ENCODE measurements at regions not wholly inside any gene's neighbourhood (a gene's known extent, or its start where the extent isn't known, plus 50 kb on each side); places are given as distances from the start of the nearest gene placed in this dataset.

DNA sequence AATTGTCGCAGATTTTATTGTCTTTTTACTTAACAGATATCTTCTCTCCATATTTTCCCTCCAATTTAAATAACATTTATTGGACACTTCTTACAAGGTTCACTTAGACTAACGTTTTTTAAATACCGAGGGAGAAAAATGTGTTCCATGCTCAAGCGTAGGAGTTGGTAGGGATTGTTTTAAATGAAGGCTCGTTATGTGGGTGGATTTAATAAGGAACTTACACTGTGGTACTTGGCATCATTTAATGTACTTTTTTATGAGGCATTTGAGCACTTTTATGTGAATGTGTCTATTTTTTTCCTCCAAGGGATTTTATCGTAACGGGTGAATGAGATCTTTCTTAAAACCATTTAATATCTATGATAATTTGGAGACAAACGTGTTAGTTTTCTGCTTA lies 125.0 kb upstream of the MTHFD1L start:
- TF ChIP-seq, protein P1, sequence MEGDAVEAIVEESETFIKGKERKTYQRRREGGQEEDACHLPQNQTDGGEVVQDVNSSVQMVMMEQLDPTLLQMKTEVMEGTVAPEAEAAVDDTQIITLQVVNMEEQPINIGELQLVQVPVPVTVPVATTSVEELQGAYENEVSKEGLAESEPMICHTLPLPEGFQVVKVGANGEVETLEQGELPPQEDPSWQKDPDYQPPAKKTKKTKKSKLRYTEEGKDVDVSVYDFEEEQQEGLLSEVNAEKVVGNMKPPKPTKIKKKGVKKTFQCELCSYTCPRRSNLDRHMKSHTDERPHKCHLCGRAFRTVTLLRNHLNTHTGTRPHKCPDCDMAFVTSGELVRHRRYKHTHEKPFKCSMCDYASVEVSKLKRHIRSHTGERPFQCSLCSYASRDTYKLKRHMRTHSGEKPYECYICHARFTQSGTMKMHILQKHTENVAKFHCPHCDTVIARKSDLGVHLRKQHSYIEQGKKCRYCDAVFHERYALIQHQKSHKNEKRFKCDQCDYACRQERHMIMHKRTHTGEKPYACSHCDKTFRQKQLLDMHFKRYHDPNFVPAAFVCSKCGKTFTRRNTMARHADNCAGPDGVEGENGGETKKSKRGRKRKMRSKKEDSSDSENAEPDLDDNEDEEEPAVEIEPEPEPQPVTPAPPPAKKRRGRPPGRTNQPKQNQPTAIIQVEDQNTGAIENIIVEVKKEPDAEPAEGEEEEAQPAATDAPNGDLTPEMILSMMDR (IDR thresholded peaks at IDR 0.05), result no peak
- TF ChIP-seq POLR2A (IDR thresholded peaks at IDR 0.05) (no peak), EP300 (IDR thresholded peaks at IDR 0.05) (no peak)
